ENCODE measurements at regions not wholly inside any gene's neighbourhood (a gene's known extent, or its start where the extent isn't known, plus 50 kb on each side); places are given as distances from the start of the nearest gene placed in this dataset.

DNA sequence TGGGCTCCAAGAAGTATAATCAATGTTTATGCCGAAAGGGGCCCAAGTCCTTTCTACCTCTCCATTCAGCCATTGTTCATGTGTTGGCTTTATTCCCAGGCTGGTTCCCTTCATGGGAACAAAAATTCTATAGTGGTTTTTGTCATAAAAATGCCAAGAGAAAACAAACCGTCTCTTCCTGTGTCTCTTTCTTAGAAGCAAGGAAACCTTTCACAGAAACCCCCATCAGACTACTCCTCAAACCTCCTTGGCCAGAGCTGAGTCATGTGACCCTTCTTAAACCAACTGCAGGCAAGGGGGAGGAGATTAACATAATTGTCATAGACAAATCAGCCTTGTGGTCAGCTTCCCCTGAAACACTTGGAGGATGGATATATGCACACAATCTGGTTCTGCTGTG, 75.1 kb upstream of the TANK start:
- TF ChIP-seq, protein P1, sequence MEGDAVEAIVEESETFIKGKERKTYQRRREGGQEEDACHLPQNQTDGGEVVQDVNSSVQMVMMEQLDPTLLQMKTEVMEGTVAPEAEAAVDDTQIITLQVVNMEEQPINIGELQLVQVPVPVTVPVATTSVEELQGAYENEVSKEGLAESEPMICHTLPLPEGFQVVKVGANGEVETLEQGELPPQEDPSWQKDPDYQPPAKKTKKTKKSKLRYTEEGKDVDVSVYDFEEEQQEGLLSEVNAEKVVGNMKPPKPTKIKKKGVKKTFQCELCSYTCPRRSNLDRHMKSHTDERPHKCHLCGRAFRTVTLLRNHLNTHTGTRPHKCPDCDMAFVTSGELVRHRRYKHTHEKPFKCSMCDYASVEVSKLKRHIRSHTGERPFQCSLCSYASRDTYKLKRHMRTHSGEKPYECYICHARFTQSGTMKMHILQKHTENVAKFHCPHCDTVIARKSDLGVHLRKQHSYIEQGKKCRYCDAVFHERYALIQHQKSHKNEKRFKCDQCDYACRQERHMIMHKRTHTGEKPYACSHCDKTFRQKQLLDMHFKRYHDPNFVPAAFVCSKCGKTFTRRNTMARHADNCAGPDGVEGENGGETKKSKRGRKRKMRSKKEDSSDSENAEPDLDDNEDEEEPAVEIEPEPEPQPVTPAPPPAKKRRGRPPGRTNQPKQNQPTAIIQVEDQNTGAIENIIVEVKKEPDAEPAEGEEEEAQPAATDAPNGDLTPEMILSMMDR (IDR thresholded peaks at IDR 0.05) = no peak
- TF ChIP-seq POLR2A (IDR thresholded peaks at IDR 0.05) = no peak

All from esophagus squamous epithelium (tissue), 4 donors.